Chondrocyte (in vitro differentiated cells): ENCODE measurements at regions not wholly inside any gene's neighbourhood (a gene's known extent, or its start where the extent isn't known, plus 50 kb on each side); places are given as distances from the start of the nearest gene placed in this dataset.

Experiments used
- DNase-seq: peaks from one replicate; pipeline ENCODE4 v3.0.0; 2021; ENCODE audit warnings: mixed read lengths, low spot score
- H3K27ac Mint-ChIP-seq: one replicate; pipeline ENCODE4 v1.8.0; 2021; ENCODE audit warnings: mild to moderate bottlenecking, moderate library complexity, mixed read lengths; ENCODE audit not compliant: unreplicated experiment
- H3K27me3 Mint-ChIP-seq: 2 replicates; pipeline ENCODE4 v1.8.0; 2021; ENCODE audit warnings: low read depth, mixed read lengths
- H3K36me3 Mint-ChIP-seq: 2 replicates; pipeline ENCODE4 v1.8.0; 2021; ENCODE audit warnings: low read depth, mixed read lengths
- H3K4me1 Mint-ChIP-seq: 2 replicates; pipeline ENCODE4 v1.8.0; 2021; ENCODE audit warnings: low read depth, mild to moderate bottlenecking, mixed read lengths
- H3K4me3 Mint-ChIP-seq: one replicate; pipeline ENCODE4 v1.8.0; 2021; ENCODE audit warnings: mild to moderate bottlenecking, moderate library complexity, mixed read lengths; ENCODE audit not compliant: unreplicated experiment
- H3K9me3 Mint-ChIP-seq: 2 replicates; pipeline ENCODE4 v1.8.0; 2021; ENCODE audit warnings: low read depth, mixed read lengths
- CTCF ChIP-seq: fragments of 200-600 bp; sonication (generic); IDR thresholded peaks from 2 replicates; pipeline ENCODE4 v1.5.0; 2021; ENCODE audit warnings: antibody characterized with exemption, mild to moderate bottlenecking, moderate library complexity

- no peak for TF ChIP-seq CTCF
- H3K4me1 Mint-ChIP-seq, result peaks cover 16% of the 10 kb centered on the region
- no peaks in the 10 kb centered on the region for H3K27me3 Mint-ChIP-seq
- H3K4me3 Mint-ChIP-seq, result no peak overlapping the region
- no peak for DNase-seq
- H3K27ac Mint-ChIP-seq, result no peak overlapping the region
- no peaks in the 10 kb centered on the region for H3K36me3 Mint-ChIP-seq
- no peaks in the 10 kb centered on the region for H3K9me3 Mint-ChIP-seq
Observed at GRCh38 chr2:134127496-134127895, 126.4 kb upstream of the MGAT5 start.

GRCh38 chr2:134128746-134129145, 125.1 kb upstream of the MGAT5 start:
- no peak for TF ChIP-seq CTCF
- Mint-ChIP-seq H3K27me3 (no peaks in the 10 kb centered on the region), H3K27ac (no peak overlapping the region), H3K4me3 (no peak overlapping the region), H3K36me3 (no peaks in the 10 kb centered on the region), H3K4me1 (peaks cover 13% of the 10 kb centered on the region), H3K9me3 (no peaks in the 10 kb centered on the region)
- DNase-seq, result no peak

GRCh38 chr2:134129900-134130537, 123.9 kb upstream of the MGAT5 start:
- no peaks in the 10 kb centered on the region for H3K36me3 Mint-ChIP-seq
- no peak overlapping the region for H3K4me3 Mint-ChIP-seq
- no peak overlapping the region for H3K27ac Mint-ChIP-seq
- no peaks in the 10 kb centered on the region for H3K27me3 Mint-ChIP-seq
- H3K9me3 Mint-ChIP-seq, result no peaks in the 10 kb centered on the region
- no peak for DNase-seq
- TF ChIP-seq CTCF, result no peak
- H3K4me1 Mint-ChIP-seq, result peaks cover 2% of the 10 kb centered on the region

GRCh38 chr2:134131681-134132489, 122.0 kb upstream of the MGAT5 start:
- H3K27me3 Mint-ChIP-seq, result no peaks in the 10 kb centered on the region
- no peak for TF ChIP-seq CTCF
- DNase-seq, result no peak
- no peaks in the 10 kb centered on the region for H3K36me3 Mint-ChIP-seq
- no peaks in the 10 kb centered on the region for H3K9me3 Mint-ChIP-seq
- no peak overlapping the region for H3K27ac Mint-ChIP-seq
- peaks cover 4% of the 10 kb centered on the region for H3K4me1 Mint-ChIP-seq
- H3K4me3 Mint-ChIP-seq, result no peak overlapping the region

- Mint-ChIP-seq H3K4me3 (no peak overlapping the region), H3K4me1 (peaks cover 10% of the 10 kb centered on the region), H3K27ac (no peak overlapping the region), H3K9me3 (no peaks in the 10 kb centered on the region), H3K36me3 (no peaks in the 10 kb centered on the region), H3K27me3 (no peaks in the 10 kb centered on the region)
- DNase-seq, result no peak
- TF ChIP-seq CTCF, result no peak
Observed at GRCh38 chr2:134132490-134132857, 121.4 kb upstream of the MGAT5 start.
